Peyer's patch (tissue), 4 donors: ENCODE measurements at regions not wholly inside any gene's neighbourhood (a gene's known extent, or its start where the extent isn't known, plus 50 kb on each side); places are given as distances from the start of the nearest gene placed in this dataset.

Experiments
- POLR2A ChIP-seq, 2 donors: fragments of 450-650 bp; IDR thresholded peaks; one replicate each; pipeline ENCODE4 v1.5.1; 2017; ENCODE audit warnings: antibody characterized with exemption in 2 of 2, mild to moderate bottlenecking in 2 of 2, moderate library complexity in 2 of 2
- TF ChIP-seq, protein P1 (sequence below), 6 experiments: fragments of 450-650 bp in 4 of 6; fragments of 200-600 bp in 2 of 6; sonication (generic) in 1 of 6; IDR thresholded peaks; one replicate each; pipeline ENCODE4 v1.5.1; 2017 to 2019; ENCODE audit warnings: antibody characterized with exemption in 6 of 6, mild to moderate bottlenecking in 3 of 6, moderate library complexity in 1 of 6

DNA sequence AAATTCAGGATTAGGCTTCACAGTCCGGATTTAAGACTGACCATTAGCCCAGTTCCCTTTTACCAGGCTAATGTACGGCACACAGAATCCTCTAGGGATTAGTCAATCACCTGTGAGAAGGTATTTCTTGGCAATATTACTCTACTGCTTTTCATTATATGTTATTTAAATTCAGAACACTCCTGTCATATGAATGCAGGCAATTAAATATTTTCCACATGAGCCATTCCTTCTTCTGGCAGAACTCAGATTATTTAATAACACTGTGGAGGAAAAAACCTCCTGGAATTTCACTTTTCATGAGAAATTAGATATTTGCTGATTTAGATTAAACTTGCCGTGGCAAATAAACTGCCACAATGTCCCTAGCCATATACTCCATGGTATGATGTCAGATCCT lies 1357.5 kb upstream of the C9orf72 start:
- TF ChIP-seq, protein P1, sequence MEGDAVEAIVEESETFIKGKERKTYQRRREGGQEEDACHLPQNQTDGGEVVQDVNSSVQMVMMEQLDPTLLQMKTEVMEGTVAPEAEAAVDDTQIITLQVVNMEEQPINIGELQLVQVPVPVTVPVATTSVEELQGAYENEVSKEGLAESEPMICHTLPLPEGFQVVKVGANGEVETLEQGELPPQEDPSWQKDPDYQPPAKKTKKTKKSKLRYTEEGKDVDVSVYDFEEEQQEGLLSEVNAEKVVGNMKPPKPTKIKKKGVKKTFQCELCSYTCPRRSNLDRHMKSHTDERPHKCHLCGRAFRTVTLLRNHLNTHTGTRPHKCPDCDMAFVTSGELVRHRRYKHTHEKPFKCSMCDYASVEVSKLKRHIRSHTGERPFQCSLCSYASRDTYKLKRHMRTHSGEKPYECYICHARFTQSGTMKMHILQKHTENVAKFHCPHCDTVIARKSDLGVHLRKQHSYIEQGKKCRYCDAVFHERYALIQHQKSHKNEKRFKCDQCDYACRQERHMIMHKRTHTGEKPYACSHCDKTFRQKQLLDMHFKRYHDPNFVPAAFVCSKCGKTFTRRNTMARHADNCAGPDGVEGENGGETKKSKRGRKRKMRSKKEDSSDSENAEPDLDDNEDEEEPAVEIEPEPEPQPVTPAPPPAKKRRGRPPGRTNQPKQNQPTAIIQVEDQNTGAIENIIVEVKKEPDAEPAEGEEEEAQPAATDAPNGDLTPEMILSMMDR (IDR thresholded peaks at IDR 0.05) = no peak
- TF ChIP-seq POLR2A (IDR thresholded peaks at IDR 0.05) = no peak
